ENCODE measurements at regions not wholly inside any gene's neighbourhood (a gene's known extent, or its start where the extent isn't known, plus 50 kb on each side); places are given as distances from the start of the nearest gene placed in this dataset.

GRCh38 chr5:30112867-30113266, 1080.6 kb upstream of the CDH6 start:
- DNase-seq: no peak

DNA sequence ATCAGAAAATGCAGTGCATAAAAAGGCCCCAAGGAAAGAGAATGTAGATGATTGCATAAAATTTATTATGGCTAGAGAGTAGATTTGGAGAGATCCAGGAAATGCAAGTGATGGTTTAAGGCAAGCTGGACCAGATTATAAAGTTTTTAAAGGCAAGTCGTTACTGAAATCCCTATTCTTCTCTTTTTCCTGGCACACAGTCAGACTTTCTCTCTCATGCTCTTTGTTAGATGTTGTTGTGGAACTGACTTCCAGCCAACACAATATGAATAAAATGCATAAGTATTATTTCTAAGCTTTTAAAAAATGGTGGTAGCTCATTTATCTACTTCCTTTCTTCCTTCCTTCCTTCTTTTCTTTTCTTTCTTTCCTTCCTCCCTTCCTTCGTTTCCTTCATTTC, 1085.4 kb upstream of the CDH6 start:
- DNase-seq: no peak

- DNase-seq: no peak
Measured at GRCh38 chr5:30106596-30106995, 1086.9 kb upstream of the CDH6 start.

DNA sequence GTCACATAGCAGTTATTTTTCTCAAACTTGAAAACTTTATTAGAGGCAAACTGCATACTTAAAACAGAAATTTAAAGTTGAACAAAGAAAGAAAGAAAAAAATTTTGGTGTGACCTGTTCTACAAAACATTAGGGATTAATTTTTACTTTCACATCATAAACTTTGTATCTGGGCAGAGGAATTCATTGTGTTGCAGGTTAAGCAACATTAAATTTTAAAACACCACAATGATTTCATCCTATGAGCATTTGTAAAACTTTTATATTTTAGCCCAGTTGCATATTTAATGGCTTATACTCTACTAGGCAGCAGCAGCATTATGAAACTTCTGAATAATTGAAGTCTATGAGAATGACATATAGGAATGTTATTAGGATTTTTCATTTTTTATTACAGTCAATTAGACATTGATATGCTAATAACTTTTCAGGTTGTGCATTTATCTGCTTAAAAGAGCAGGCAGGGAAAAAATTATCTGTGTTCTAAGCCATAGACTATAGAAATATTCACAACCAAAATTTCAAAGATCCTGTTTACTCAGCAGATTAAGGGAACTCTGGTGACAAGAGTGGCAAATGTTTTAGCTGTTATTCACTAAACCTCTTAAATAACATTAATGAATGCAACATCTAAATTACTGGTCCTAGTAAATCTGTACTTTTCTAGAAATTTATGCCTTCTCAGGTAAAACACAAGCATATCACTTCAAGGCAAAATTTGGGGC, 1088.5 kb upstream of the CDH6 start:
- DNase-seq: no peak

DNA sequence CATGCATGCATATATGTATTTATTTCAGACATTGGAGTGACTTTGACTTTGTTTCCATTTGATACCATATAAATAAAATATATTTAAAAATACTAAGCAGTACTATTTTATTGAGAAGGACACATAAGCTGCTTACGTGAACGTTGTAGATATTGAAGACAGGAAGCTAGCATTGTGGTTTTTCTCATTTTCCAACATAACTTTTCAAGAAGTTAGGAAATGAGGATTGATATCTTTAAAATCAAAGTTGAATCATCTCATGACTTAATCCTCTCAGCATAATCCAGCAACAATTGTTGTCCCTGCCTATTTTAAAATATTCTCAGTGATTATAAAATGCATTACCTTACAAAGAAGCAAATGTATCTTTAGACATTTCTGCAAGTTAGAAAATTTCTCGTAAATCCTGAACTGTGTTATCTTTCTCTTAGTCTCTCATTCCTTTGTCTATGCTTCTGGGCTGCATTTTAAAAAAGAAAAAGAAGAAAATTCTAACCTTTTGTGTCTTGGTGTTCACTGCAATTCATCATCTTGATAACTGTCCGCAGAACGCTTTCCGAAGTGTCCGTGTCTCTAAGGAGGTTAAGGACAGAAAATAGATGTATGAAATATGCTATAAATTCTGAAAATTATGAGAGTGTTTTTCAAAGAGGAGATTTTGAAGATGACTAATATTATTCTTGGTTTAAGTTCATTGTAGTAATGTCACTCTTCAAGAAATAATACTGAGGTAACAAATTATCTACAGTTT, 1089.9 kb upstream of the CDH6 start:
- no peak for DNase-seq

- no peak for DNase-seq
Measured at GRCh38 chr5:30103052-30103451, 1090.4 kb upstream of the CDH6 start.

GRCh38 chr5:30102185-30102584, 1091.3 kb upstream of the CDH6 start:
- no peak for DNase-seq

DNA sequence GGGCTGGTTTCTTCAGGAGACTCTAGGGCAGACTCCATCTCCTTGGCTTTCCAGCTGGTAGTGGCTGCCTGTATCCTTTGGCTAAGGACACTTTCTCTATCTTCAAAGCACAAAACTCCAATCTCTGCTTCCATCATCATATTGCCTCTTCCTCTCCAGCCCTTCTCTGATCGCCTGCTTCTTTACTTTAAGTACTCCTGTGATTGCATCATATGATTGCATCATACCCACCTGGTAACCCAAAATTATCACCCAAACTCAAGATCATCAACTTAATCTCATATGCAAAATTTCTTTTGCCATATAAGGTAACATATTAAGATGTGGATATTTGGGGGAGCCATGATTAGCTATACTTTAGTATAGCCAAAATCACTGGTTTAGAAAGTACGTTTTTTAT, 1092.6 kb upstream of the CDH6 start:
- no peak for DNase-seq

GRCh38 chr5:30100148-30100713, 1093.3 kb upstream of the CDH6 start:
- DNase-seq: no peak

DNA sequence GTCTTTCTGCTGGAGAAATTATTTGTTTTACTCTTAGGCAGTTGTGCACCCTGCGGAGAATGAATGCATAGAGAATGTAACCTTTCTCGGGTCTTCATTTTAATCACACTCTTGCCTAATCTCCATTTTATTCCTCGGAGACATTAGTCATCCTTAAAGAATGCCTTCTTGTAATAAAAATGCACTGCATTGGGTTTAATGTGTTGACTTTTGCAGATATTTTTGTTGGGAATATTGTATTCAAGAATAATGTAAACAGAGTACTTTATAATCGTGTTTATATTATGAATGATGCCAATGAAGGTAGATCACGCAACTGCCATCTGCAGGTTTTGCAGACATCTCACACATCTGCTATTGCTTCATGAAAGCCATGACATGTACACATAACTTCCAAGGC, 1093.9 kb upstream of the CDH6 start:
- no peak for DNase-seq

DNA sequence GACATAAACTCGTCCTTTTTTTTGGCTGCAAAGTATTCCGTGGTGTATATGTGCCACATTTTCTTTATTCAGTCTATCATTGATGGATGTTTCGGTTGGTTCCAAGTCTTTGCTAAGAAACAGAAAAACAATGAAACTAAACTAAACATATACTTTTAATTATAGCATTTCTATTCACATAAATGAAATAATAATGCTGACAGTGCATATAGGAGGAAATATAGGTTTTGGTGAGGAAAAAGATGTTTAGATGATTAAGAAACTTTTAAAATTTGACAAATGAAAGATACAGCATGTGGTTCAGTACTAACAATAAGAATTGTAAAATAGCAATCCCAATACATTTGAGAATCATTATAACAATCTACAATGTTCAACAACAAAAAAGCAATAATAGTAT, 1094.5 kb upstream of the CDH6 start:
- DNase-seq: no peak

GRCh38 chr5:30092548-30092947, 1100.9 kb upstream of the CDH6 start:
- no peak for DNase-seq

DNA sequence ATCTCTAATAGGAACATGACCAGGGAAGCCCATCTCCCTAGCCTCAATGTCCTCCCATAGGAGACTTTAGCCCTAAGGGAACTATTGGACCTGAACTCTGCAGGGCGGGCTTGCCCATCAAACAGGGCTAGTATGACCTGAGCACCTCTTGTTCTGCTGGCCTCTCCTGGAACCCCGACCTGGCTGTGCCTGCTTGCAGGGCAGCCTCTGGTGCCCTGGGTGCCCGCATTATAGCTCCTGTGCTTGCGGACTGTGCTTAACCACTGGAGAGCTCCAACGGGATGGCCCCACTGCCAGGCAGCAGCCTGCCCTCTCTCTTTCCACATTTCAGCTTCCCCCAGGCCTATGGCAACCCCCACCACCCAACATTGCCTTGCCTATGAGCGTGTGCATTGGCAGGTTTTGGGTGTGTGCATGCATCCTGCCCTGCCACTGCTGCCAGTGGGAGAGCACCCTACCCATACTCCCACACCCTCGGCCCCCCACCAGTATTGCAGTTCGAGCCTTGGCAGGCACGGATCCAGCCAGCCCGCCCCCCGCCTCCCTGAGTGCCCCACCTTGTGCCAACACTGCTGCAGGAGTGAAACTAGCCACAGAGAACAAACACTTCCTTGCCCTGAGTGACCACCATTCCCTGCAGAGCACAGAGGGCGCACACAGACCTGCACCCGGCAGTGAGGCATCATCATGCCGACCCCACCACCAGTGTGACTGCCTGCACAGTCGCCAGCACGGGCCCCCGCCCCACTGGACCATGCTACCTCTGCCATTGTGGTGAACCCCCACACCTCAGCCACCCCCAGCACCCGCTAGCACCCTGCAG, 1123.8 kb upstream of the CDH6 start:
- DNase-seq: no peak

GRCh38 chr5:30063503-30063902, 1130.0 kb upstream of the CDH6 start:
- no peak for DNase-seq

DNA sequence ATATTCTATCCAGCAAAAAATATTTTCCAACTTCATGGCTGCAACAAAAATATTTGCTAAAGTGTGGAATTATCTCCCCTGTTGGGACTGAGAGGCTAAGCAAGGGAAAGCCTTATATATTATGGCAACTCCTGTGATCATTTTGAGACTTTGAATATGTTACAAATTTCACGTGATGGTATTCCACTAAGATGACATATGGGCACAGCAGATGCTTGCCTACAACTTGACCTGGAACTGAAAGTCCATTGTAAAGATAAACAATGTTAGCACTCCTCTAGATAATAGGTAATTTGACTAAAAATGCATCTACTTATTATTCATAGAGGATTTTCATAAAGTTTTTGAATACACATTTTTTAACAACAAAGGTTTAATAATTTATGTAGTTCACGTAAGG, 1141.5 kb upstream of the CDH6 start:
- no peak for DNase-seq

GRCh38 chr5:30050056-30050815, 1143.2 kb upstream of the CDH6 start:
- no peak for DNase-seq

- no peak for DNase-seq
Measured at GRCh38 chr5:30042677-30043076, 1150.8 kb upstream of the CDH6 start.

- DNase-seq: no peak
Measured at GRCh38 chr5:30041831-30042385, 1151.6 kb upstream of the CDH6 start.

DNA sequence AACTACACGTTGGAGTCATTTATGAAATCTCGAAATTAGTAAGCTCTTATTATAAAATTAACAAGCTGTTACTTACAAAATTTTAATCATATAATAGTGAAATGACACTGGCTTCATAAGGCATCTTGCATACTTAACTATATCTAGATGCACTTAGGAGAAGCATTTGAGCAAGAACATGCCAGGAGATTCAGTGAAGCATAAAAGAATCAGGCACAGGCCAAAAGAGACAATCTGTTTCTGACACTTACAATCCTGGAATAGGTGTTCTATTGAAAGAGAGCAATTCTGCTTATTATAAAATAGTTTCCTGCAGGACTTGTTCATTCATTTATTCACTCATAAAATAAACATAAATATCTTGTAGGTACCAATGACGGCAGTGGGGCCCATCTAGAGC, 1152.2 kb upstream of the CDH6 start:
- DNase-seq: no peak

GRCh38 chr5:30040488-30041118, 1152.9 kb upstream of the CDH6 start:
- DNase-seq: peak; percentile 39

GRCh38 chr5:30039379-30039778, 1154.1 kb upstream of the CDH6 start:
- DNase-seq: no peak

DNA sequence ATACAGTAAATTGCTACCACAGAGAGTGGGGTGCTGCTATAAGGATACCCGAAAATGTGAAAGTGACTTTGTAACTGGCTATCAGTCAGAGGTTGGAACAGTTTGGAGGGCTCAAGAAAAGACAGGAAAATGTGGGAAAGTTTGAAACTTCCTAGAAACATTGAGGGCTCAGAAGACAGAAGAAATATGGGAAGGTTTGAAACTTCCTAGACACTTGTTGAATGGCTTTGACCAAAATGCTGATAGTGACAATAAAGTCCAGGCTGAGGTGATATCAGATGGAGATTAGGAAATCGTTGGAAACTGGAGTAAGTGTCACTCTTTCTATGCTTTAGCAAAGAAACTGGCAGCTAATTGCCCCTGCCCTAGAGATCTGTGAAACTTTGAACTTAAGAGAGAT, 1158.6 kb upstream of the CDH6 start:
- no peak for DNase-seq

All from MV-4-11 (cell line).